Choroid plexus epithelial cell (primary cell): ENCODE measurements at regions not wholly inside any gene's neighbourhood (a gene's known extent, or its start where the extent isn't known, plus 50 kb on each side); places are given as distances from the start of the nearest gene placed in this dataset.

Source experiments
- DNase-seq: peaks from one replicate; pipeline ENCODE4 v3.0.0-alpha.2; 2010; ENCODE audit warnings: low read depth
- H3K4me3 ChIP-seq: 2 replicates; pipeline ENCODE4 v1.5.1; 2011; ENCODE audit warnings: low read depth, mild to moderate bottlenecking, control low read depth, low read length, moderate library complexity
- TF ChIP-seq, protein P1 (sequence below): conservative IDR thresholded peaks from 2 replicates; pipeline ENCODE4 v1.5.1; 2011; ENCODE audit warnings: low read depth, mild to moderate bottlenecking, control low read depth, inconsistent platforms, low read length, moderate library complexity

- no peak for DNase-seq
- TF ChIP-seq, protein P1, sequence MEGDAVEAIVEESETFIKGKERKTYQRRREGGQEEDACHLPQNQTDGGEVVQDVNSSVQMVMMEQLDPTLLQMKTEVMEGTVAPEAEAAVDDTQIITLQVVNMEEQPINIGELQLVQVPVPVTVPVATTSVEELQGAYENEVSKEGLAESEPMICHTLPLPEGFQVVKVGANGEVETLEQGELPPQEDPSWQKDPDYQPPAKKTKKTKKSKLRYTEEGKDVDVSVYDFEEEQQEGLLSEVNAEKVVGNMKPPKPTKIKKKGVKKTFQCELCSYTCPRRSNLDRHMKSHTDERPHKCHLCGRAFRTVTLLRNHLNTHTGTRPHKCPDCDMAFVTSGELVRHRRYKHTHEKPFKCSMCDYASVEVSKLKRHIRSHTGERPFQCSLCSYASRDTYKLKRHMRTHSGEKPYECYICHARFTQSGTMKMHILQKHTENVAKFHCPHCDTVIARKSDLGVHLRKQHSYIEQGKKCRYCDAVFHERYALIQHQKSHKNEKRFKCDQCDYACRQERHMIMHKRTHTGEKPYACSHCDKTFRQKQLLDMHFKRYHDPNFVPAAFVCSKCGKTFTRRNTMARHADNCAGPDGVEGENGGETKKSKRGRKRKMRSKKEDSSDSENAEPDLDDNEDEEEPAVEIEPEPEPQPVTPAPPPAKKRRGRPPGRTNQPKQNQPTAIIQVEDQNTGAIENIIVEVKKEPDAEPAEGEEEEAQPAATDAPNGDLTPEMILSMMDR: no peak
- no peak overlapping the region for H3K4me3 ChIP-seq
These were observed 808.9 kb downstream of the CDH11 start for GRCh38 chr16:64312980-64313379.

- TF ChIP-seq, protein P1: no peak
- H3K4me3 ChIP-seq: no peak overlapping the region
- no peak for DNase-seq
These were observed 809.6 kb downstream of the CDH11 start for GRCh38 chr16:64312292-64312691.

DNA sequence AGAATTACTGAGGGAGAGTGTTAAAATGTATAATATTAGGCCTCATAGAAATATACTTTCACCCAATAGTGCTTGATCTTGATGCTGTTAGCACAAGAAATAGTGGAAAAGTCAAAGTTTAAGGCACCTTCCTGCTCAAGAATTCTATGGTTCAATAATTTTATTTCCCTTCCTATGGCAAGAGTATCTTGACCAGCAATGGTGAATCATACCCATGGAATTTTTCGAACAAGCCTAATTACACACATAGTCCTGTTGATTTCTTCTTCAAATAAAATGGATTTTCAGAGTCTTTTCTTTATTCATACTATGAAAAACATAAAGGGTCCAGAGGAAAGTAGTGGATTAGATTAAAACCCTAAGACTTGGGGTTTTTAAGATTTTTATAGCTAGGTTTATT, 810.6 kb downstream of the CDH11 start:
- DNase-seq: peak; percentile 23
- TF ChIP-seq, protein P1: no peak
- H3K4me3 ChIP-seq: no peak overlapping the region

DNA sequence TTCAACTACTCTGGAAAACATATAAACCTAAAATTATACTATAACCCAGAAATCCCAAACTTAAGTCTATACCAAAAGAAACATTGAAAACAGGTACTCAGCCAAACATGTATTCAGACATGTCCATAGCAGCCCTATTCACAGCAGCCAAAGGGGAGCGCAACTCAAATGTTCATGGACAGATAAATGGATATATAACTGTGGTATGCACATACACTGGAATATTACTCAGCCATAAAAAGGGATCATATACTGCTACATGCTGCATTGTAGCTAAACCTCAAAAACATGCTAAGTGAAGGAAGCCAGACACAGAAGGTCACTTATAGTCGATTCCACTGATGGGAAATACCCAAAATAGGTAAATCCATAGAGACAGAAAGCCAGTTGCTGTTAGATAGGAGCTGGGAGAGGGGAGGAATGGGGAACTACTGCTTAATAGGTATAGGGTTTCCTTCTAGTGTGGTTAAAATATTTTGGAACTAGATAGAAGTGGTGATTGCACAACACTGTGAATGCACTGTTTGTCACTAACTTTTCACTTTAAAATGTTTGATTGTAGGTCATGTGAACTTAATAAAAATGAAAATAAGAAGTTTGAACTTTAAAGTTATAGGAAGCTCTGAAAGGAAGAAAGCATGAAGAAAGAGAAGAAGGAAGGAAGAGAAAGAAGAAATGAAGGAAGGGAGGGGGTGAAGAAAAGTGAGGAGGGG, 812.3 kb downstream of the CDH11 start:
- no peak overlapping the region for H3K4me3 ChIP-seq
- TF ChIP-seq, protein P1: no peak
- DNase-seq: no peak

DNA sequence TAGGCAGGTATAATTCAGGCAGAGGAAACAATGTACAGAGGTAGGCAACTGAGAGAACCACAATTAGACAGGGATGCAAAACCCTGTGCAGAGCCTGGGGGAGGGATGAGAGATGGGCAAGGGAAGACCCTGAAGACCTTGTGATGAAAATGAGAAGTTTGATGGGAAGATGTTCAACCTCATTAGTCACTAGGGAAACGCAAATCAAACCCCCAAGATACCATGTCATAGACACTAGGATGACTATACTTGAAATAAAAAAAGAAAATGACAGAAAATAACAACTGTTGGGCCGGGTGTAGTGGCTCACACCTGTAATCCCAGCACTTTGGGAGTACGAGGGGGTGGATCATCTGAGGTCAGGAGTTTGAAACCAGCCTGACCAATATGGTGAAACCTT, 813.1 kb downstream of the CDH11 start:
- no peak for DNase-seq
- TF ChIP-seq, protein P1: no peak
- H3K4me3 ChIP-seq: no peak overlapping the region

DNA sequence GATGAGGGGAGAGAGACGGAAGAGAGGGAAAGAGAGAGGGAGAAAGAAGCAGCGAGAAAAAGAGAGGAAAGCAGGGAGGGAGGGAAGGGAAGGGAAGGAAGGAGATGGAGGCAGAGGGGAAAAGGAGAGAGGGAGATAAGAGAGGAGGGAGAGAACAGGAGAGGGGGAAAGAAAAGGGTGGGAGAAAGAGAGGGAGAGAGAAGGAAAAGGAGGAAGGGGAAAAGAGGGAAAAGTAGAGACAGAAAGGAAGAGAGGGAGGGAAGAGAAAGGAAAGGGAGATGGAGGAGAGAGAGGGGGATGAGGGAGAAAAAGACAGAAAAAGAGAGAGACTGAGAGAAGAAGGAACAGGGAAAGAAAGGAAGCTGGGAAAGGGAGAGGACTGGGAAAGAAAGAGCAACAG, 814.4 kb downstream of the CDH11 start:
- TF ChIP-seq, protein P1: no peak
- no peak overlapping the region for H3K4me3 ChIP-seq
- DNase-seq: no peak

- DNase-seq: no peak
These were observed 816.2 kb downstream of the CDH11 start for GRCh38 chr16:64305663-64306062.

More at GRCh38 chr16:64305663-64306062, 816.2 kb downstream of the CDH11 start:
- TF ChIP-seq, protein P1: no peak
- no peak overlapping the region for H3K4me3 ChIP-seq
